MM.1S (cell line): ENCODE measurements at regions not wholly inside any gene's neighbourhood (a gene's known extent, or its start where the extent isn't known, plus 50 kb on each side); places are given as distances from the start of the nearest gene placed in this dataset.

Experiments
- EZH2phosphoT487 ChIP-seq: fragments of 300-600 bp; sonication (generic); IDR thresholded peaks from 2 replicates; pipeline ENCODE4 v1.6.1; 2018; ENCODE audit warnings: antibody characterized with exemption, low read length
- TF ChIP-seq, protein P1 (sequence below): fragments of 300-600 bp; sonication (generic); IDR thresholded peaks from 2 replicates; pipeline ENCODE4 v1.5.1; 2016; ENCODE audit warnings: antibody characterized with exemption, low read length, mixed read lengths

DNA sequence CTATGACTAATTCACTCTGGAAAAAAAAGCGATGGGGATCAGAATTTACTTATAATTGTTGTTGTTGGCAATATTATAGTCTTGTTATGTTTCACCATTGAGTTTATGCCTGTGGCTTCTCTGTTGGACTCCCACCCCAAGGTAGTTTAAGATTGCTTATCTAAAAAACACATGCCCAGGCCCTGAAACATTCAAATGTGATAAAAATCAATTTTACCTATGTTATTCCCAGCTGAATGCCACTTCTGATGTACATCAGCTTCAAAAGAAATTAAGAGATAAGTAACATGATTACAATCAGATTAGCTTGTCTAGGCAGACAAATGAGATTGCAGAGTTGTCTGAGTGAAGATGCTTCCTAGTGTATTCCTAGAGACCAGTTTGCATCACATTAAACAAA lies 484.7 kb downstream of the PCDH7 start:
- TF ChIP-seq, protein P1, sequence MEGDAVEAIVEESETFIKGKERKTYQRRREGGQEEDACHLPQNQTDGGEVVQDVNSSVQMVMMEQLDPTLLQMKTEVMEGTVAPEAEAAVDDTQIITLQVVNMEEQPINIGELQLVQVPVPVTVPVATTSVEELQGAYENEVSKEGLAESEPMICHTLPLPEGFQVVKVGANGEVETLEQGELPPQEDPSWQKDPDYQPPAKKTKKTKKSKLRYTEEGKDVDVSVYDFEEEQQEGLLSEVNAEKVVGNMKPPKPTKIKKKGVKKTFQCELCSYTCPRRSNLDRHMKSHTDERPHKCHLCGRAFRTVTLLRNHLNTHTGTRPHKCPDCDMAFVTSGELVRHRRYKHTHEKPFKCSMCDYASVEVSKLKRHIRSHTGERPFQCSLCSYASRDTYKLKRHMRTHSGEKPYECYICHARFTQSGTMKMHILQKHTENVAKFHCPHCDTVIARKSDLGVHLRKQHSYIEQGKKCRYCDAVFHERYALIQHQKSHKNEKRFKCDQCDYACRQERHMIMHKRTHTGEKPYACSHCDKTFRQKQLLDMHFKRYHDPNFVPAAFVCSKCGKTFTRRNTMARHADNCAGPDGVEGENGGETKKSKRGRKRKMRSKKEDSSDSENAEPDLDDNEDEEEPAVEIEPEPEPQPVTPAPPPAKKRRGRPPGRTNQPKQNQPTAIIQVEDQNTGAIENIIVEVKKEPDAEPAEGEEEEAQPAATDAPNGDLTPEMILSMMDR = no peak
- no peak for TF ChIP-seq EZH2phosphoT487
